GM19328 (cell line): ENCODE measurements at regions not wholly inside any gene's neighbourhood (a gene's known extent, or its start where the extent isn't known, plus 50 kb on each side); places are given as distances from the start of the nearest gene placed in this dataset.
"Not testable (repeated sequence)": the region's sequence is repeated elsewhere in the genome, so short reads cannot be mapped to it uniquely, and the experiment has no call there.

Experiments used
- ATAC-seq: cut with Tn5 transposase; IDR thresholded peaks from one replicate; pipeline ENCODE4 v1.9.1; 2021; ENCODE audit warnings: mild to moderate bottlenecking, moderate library complexity; ENCODE audit not compliant: unreplicated experiment

DNA sequence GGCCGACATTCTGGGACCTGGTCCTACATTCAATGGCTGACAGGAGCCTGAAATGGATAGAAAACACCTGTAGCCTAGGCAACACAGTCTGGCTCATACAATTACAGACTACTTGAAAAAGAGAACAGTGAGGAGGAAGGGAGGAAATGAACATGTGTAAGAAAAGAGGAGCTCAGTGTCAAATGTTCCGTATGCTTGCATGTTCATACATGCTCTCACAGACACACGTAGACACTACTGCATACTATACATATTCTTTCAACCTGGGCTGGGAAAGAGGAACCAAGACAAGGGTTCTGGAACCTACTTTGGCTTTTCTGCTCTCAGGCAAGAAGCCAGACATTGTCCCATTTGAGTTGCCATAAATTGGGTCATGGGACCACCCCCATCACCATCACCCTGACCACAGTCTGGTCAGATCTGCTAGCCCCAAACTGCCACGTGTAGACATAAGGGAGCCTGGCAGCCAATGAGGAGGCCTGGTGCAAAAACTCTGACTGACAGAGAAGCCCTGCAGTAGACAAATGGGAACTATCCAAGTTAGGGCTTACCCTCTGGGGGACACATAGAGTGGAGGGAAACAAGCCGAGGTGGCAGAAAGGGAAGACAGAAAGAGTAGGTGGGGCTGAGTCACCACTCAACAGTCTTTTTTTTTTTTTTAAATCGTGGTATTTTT is 310.0 kb downstream of the SHQ1 start:
- no peak for ATAC-seq

DNA sequence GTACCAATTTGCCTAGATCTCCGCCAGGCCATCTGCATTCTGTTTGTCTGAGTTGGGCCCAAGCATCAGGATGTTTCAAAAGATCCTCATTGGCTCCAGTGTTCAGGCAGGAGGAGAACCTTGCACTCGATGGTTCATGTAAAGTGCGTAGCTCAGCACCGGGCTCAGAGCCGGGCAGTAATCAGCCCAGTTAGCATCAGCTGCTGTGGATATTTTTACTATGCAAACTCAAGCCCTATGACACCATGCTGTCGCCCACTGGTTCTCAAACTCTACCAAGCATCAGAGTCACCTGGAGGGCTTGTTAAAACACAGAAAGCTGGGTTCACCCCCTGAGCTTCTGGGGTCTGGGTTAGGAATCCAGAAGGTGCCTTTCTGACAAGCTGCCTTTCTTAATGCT is 310.8 kb downstream of the SHQ1 start:
- ATAC-seq = no peak

DNA sequence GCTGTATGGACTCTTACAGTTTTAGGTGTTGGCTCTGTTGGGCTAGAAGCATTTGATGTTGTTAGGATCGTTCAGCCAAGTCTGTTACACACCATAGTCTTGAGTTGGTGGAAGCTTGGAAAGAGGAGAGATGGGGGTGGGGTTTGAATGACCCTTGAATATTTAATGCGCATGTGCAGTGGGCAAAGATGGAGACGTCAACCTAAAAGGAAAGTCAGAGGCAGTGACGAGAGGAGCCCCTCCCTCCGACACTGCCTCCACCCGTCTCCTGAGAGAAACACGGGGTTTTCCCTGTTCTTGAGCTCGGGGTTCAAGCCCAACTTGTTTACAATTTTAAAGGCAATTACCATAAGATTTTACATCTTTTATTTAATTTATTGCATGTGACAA is 311.4 kb downstream of the SHQ1 start:
- no peak for ATAC-seq

DNA sequence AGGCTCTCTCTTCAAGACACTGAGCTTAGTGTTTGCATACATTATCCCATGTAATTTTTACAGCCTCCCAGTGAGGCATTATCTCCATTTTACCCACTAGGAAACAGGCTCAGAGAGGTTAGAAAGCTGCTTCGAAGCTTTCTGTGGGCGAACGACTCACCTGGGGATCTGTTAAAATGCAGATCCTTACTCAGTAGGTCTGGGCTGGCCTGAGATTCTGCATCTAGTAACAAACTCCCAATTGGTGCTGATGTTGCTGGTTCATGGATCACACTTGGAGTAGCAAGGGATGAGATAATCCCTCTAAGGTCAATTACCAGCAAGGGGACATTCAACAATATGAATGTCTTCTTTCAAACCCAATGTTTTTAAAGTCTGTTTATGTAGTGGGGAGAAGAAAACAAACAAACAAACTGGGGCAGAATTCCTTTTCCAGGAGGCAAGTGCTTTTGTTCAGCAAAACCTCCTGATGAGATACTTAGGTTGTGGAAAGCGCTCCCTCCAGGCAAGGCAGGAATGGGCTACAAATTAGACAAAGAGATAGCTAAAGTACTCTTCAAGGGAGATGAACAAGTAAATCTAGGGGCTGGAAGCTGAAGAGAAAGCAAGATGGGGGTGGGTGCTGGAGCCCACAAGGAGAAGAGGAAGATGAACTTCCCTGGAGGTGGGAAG is 311.9 kb downstream of the SHQ1 start:
- no peak for ATAC-seq

DNA sequence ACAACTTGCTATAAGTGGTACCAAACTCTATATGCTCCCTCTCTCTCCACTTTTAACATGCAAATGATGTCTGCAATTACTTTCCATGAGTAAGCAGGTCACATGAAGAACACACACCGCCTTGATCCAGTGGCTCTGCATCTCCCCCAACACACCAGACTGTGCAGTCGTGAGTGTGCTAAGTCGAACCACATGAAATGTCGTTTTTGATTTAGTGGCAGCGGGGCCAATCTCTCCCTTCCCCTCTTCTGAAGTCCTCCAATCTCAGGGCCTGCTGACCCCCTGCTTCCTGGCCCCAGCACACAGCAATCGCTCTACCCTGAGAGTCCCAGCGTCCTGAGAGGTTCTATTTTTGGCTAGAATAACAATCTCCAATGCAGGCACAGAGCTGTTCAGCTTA is 312.5 kb downstream of the SHQ1 start:
- ATAC-seq = no peak

DNA sequence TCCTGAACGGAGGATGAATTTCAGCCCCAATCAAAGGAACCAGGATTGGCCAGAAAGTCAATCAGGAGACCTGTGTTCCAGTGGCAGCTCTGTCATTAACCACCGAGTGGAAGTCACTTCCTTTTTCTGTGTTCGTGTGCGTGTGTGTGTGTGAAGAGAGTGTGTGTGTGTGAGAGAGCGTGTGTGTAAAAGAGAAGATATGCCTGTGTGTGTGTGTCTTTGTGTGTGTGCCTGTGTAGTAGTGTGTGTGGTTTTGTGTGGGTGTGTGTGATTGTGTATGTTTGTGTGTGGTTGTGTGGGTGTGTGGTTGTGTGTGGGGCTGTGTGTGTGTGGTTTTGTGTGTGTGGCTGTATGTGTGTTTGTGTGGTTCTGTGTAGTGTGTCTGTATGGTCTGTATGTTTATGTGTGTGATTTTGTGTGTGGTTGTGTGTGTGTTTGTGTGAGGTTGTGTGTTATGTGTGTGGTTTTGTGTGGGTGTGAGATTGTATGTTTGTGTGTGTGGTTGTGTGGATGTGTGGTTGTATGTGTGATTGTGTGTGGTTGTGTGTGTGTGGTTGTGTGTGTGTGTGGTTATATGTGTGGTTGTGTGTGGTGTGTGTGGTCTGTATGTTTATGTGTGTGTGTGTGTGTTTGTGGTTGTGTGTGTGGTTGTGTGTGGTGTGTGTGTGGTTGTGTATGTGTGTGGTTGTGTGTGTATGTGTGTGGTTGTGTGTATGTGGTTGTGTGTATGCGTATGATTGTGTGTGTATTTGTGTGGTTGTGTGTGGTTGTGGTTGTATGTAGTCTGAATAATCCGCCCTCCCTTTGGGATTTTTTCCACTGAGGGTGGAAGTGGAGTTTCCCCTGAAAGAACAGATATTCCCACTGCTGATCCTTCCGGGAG is 314.4 kb downstream of the SHQ1 start:
- ATAC-seq = no peak

DNA sequence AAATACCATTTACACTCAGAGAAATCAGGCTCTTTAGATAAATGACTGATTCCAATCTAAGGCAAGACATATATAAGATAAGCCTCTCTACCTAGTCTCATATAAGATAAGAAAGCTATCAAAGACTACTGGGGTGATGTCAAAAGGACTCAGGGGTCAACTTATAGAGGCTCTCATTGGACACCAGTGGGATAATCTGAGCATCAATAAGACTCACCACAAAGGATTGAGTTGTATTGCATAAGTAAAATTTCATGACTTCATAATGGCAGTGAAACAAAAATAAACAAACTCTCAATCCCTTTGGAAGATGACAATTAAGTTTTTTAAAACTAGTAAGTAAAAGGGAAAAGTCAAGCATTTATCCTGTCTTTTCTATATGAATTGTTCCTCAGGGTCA is 317.8 kb downstream of the SHQ1 start:
- no peak for ATAC-seq

DNA sequence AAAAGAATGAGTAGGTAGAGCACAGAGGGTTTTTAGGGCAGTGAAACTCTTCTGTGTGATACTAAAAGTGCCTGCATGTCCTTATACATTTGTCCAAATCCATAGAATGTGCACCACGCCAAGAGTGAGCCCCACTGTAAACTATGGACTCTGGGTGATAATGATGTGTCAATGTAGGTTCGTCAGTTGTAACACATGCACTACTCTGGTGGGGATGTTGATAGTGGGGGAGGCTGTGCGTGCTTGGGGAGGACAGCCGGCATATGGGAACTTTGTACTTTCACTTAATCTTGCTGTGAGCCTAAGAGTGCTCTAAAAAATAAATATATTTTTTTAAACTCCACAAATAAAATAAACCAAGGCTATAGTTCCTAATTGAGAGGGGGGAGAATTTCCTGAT is 319.2 kb downstream of the SHQ1 start:
- no peak for ATAC-seq

DNA sequence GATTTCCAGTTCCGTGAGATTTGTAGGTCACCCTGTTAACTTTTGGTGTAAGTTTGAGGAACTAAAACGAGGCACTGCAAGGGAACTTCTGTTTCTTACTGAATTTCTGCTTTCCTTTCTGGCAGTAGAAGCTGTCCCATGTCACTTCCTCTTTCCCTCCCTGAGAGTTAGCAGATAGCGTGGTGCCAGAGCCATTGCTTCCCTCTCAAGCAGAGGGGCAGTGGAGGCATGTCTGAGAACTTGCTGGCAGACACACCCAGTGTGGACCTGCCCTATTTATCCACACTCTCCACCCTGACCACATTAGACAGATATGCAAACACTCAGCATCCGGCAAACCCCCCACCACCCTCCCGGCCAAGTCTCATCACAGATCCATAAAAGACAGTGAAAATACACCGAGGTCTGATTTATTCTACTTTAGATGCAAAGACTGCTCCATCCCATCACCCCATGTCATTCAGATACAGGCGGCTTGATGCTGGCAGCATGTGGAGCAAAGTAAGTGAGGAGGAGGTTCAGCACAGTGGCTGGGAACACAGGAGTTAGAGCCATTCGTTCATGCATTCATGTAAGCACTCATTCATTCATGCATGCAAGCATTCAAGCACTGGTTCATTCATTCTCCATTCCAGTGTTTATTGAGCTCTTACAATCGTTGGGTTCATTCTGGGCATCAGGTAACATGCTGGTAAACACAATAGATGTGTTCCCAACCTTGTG is 324.7 kb downstream of the SHQ1 start:
- peak; percentile 85 for ATAC-seq

DNA sequence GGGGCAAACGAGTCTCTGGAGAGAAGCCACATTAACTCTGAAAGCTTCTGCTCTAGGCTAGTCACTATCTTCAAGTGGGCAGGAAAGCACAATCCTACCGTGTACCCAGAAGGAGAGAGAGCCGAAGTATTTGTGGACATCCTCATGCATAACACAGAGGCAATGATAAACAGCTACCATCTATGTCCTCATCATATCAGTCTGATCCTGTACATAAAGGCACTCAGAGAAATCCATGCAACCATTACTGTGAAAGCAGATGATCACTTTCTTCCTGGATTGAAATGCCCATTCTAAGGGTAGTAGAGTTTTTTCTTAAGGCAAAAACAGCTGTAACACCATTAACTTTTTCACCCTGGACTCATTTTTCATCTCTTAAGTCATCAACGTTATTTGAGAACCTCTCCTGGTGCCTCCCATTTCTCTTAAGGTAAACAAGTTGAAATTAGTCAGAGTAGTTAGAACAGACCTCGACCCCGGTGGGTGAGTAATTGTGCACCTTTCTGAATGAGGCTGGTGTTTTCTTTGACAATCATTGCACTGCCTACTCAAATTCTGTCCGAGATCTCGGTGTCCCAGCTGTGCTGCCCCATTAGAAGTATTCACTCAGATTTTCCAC is 327.4 kb downstream of the SHQ1 start:
- ATAC-seq = no peak

DNA sequence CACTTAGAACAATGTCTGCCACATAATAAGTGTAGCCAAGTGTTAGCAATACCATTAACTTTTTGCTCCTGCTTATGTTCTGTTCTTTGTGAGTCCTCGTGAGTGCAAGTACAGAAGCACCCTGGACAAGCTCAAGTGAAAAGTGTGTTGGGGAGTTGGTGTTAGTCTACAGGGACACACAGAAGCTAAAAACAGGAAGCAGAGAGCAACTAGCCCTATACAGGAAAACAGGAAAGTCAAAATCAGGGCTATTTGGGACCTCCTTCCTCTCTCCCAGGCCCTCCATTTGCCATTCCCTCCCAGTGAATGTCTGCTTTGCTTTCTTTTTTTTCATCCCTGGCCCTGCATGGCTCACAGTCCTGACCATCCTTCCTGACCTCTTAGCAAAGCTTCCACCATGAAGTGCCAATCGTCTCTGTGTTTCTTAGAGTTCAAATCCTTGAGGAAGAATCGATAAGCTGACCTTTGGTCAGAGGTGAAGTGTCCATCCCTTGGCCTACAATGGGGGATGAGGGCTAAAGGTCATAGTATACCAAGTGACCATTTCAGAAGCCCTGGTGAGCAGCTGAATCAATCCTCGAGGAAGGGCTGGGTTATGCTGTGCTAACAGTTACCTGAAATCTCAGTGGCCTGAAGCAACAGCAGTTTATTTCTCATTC is 328.2 kb downstream of the SHQ1 start:
- ATAC-seq = no peak

DNA sequence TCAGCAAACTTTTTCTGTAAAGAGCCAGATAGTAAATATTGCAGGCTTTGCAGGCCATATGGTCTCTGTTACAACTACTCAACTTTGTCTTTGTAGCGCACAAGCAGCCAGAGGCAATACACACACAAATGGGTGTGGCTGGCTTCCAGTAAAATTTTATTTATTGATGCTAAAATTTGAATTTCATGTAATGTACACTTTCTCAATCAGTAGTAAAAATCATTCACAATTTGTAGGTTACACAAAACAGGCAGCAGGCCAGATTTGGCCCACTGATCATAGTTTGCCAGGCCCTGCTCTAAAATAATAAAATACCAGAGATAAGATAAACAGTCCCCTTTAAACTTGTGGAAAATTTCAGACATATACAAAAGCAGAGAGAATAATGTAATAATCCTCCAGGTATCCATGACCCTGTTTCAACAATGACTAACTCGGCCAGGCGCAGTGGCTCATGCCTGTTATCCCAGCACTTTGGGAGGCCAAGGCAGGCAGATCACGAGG is 330.3 kb downstream of the SHQ1 start:
- ATAC-seq = no peak

DNA sequence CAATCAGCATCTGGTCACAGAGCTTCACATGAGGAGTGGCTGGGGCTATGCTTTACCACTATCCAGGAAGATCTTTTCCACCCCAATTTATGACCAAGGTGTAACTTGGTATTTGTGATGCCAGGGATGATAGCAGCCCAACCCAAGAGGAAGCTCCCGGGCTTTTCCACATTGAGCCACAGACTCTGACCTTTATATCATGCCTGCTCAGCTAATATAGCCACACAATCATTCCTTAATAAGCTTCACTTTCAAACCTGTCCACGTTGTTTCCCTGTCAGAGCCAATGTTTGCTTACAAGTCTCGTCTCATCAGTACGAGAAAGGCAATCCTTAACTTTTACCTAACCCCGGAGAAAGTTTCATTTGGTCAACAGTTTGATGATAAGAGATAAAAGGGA is 330.9 kb downstream of the SHQ1 start:
- no peak for ATAC-seq

DNA sequence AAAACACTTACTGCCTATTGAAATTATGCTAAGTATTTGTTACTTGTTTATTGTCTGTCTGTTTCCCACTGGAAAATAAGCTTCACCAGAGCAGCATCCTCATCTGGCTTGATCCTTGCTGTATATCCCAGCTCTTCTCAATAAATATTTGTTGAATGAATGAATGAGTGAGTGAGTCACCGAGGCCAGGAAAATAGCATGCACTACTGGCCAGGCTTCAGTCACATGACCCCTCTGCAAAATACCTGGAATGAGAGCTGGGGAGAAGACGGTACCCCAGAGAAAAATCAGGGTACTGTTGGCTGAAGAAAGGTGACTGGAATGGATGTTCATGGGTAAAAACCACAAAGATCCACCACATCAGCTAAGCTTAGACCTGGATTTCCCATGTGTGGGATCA is 331.9 kb downstream of the SHQ1 start:
- no peak for ATAC-seq

DNA sequence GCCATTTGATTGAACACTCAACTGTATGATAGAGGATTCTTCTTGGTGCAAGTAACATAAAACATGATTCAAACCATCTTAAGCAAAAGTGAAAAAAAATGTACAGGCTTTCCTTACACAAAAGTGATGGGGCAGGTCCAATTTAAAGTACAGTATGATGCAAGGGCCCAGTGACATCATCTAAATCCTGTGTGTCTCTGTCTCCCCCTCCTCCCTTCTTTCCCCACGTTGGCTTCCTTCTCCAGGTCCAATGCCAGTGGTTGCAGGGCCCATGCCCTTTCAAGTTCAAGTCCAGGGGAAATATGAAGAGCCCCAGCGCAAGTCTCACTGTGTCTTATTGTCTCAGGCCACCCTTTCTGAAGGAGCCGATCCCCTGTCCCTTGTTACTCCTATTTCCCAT is 332.3 kb downstream of the SHQ1 start:
- ATAC-seq = no peak

DNA sequence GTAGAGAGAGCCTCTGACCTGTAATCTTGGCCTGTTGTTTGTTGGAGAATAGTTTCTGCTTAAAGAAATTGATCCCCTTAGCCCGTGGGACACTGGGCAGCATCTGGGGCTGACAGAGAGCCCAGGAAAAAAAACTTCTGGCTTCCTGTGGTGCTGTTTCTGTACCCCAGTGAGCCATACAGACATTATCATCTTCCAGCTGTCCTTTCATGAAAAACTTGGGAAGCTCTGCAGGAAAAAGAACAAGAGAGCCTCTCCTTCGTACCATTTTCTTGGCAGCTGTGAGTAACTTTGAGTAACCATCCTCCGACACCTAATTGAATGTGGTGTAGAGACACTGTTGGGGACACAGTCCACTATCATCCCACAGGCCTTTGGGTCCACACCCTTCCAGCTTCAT is 333.0 kb downstream of the SHQ1 start:
- ATAC-seq = no peak

DNA sequence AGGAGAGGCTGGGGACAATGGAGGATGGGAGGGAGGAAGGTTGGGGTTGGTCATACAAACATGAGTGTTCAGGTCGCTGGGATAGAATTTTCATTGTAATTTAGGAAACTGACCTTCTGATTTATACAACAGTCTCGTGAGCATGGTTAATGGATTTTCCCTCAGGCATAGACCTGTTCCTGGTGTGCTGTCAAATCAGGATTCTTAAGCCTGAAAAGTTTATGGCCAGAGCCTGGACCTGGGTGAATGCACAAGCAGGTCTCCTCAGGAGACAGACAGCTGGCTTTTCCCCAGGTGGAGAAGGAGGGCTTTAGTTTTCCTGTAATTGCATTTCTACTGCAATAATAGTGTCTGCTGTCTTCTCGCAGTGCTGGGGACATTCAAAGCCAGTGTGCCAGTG is 338.0 kb downstream of the SHQ1 start:
- ATAC-seq = no peak

DNA sequence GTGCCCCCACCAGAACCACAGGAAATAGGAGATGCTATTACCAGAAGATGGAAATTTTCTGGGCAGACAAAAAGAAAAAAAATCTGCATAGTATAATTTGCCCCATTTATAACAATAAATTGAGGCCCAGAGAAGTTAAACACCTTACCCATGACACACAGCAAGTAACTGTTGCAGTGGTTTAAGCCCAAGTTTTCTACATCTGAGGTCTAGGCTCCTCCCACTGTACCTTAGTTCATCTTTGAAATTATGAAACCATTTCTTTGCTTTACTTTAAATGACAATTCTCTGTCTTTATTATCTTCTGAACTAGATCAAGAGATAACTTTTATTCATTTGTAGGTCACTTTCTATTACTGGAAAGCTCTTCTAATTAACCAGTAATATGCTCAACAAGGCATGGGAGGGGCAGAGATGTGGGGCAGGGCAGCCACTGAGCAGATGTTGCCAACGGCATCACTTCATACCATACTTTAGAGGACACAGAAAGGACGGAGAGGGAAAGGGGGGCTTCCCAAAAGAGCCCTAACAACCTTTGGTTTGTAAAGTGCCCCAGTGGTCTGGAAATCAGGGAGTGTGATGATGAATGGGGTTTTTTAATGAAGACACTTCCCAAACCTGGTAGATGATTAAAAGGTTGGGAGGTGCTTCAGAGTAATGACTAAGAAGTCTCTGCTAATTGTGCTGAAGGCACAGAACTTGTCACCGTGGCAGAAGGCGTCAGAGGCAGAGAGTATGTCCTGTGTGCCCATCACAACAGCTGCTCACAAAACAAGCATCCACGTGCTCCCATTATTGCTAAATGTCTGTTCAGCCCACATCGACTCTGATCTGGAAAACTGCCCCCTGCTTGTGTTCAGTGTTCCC is 342.5 kb downstream of the SHQ1 start:
- ATAC-seq = no peak

DNA sequence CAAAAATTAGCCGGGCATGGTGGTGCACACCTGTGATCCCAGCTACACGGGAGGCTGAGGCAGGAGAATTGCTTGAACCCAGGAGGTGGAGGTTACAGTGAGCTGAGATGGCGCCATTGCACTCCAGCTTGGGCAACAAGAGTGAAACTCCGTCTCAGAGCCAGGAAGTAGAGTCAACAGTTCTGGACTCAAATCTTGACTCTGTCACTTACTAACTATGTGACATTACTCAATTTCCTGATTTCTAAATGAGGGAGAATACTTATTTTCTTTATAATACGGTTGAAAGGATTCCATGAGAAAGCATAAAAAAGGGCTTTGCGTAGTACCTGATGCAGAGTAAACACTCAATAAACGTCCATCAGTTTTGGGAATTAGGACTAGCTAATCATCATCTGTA is 350.7 kb downstream of the SHQ1 start:
- ATAC-seq = not testable (repeated sequence)
